H9 (cell line): ENCODE measurements at regions not wholly inside any gene's neighbourhood (a gene's known extent, or its start where the extent isn't known, plus 50 kb on each side); places are given as distances from the start of the nearest gene placed in this dataset.

Experiments used
- DNase-seq: peaks from one replicate; pipeline ENCODE4 v3.0.0-alpha.2; 2017
- H2AFZ ChIP-seq: one replicate; pipeline ENCODE4 v1.6.1; 2013; ENCODE audit warnings: mild to moderate bottlenecking, low read length, control low read depth, moderate library complexity
- H2AK5ac ChIP-seq: 2 replicates; pipeline ENCODE4 v1.6.1; 2013; ENCODE audit warnings: low read length, control low read depth, mixed read lengths; ENCODE audit not compliant: insufficient read length
- H2BK120ac ChIP-seq: one replicate; pipeline ENCODE4 v1.6.1; 2013; ENCODE audit warnings: low read depth, mild to moderate bottlenecking, low read length, control low read depth, inconsistent platforms; ENCODE audit not compliant: poor library complexity, severe bottlenecking
- H2BK12ac ChIP-seq: 2 replicates; pipeline ENCODE4 v1.6.1; 2013; ENCODE audit warnings: low read length, control low read depth, mixed read lengths, low read depth; ENCODE audit not compliant: insufficient read length
- H2BK15ac ChIP-seq: 2 replicates; pipeline ENCODE4 v1.6.1; 2013; ENCODE audit warnings: low read depth, low read length, control low read depth
- H2BK20ac ChIP-seq: one replicate; pipeline ENCODE4 v1.6.1; 2013; ENCODE audit warnings: low read depth, mild to moderate bottlenecking, low read length, control low read depth, inconsistent platforms; ENCODE audit not compliant: poor library complexity, severe bottlenecking
- H2BK5ac ChIP-seq: 2 replicates; pipeline ENCODE4 v1.6.1; 2013; ENCODE audit warnings: low read length, control low read depth, mixed read lengths; ENCODE audit not compliant: insufficient read length
- H3K14ac ChIP-seq: 2 replicates; pipeline ENCODE4 v1.6.1; 2013; ENCODE audit warnings: low read length, control low read depth; ENCODE audit not compliant: insufficient read depth
- H3K18ac ChIP-seq: 2 replicates; pipeline ENCODE4 v1.6.1; 2013; ENCODE audit warnings: low read depth, mild to moderate bottlenecking, mixed read lengths, low read length, control low read depth; ENCODE audit not compliant: insufficient read length
- H3K23ac ChIP-seq: 2 replicates; pipeline ENCODE4 v1.6.1; 2013; ENCODE audit warnings: low read length, control low read depth, mixed read lengths, low read depth; ENCODE audit not compliant: insufficient read length
- H3K23me2 ChIP-seq: 2 replicates; pipeline ENCODE4 v1.6.1; 2013; ENCODE audit warnings: low read depth, mild to moderate bottlenecking, mixed read lengths, low read length, control low read depth; ENCODE audit not compliant: insufficient read length, poor library complexity, severe bottlenecking
- H3K27ac ChIP-seq: 2 replicates; pipeline ENCODE4 v1.5.1; 2013; ENCODE audit warnings: low read length, control low read depth, mixed read lengths, low read depth; ENCODE audit not compliant: insufficient read length
- H3K27me3 ChIP-seq: 2 replicates; pipeline ENCODE4 v1.6.1; 2013; ENCODE audit warnings: low read length, control low read depth, inconsistent platforms; ENCODE audit not compliant: insufficient read depth
- H3K4ac ChIP-seq: 2 replicates; pipeline ENCODE4 v1.6.1; 2013; ENCODE audit warnings: low read depth, mild to moderate bottlenecking, control low read depth, inconsistent platforms, low read length, moderate library complexity
- H3K4me1 ChIP-seq: 2 replicates; pipeline ENCODE4 v1.6.1; 2013; ENCODE audit warnings: low read length, control low read depth, inconsistent platforms; ENCODE audit not compliant: insufficient read depth
- H3K4me2 ChIP-seq: 2 replicates; pipeline ENCODE4 v1.6.1; 2013; ENCODE audit warnings: low read length, control low read depth, mixed read lengths; ENCODE audit not compliant: insufficient read length, insufficient read depth
- H3K56ac ChIP-seq: 2 replicates; pipeline ENCODE4 v1.6.1; 2013; ENCODE audit warnings: low read depth, mild to moderate bottlenecking, mixed read lengths, low read length, control low read depth; ENCODE audit not compliant: insufficient read length
- H3K79me1 ChIP-seq: 2 replicates; pipeline ENCODE4 v1.6.1; 2013; ENCODE audit warnings: low read depth, mild to moderate bottlenecking, moderate library complexity, low read length, control low read depth, inconsistent platforms; ENCODE audit not compliant: insufficient read depth, poor library complexity, severe bottlenecking
- H3K79me2 ChIP-seq: 2 replicates; pipeline ENCODE4 v1.6.1; 2013; ENCODE audit warnings: low read length, control low read depth, inconsistent platforms; ENCODE audit not compliant: insufficient read depth
- H3K9ac ChIP-seq: 2 replicates; pipeline ENCODE4 v1.6.1; 2013; ENCODE audit warnings: low read length, control low read depth, mixed read lengths; ENCODE audit not compliant: insufficient read length; ENCODE audit errors: extremely low read depth
- H3K9me3 ChIP-seq: one replicate; pipeline ENCODE4 v1.6.1; 2013; ENCODE audit warnings: low read depth, low read length, inconsistent platforms; ENCODE audit not compliant: control insufficient read depth
- H3T11ph ChIP-seq: one replicate; pipeline ENCODE4 v1.6.1; 2013; ENCODE audit warnings: mild to moderate bottlenecking, low read length, control low read depth, inconsistent platforms
- H4K20me1 ChIP-seq: one replicate; pipeline ENCODE4 v1.6.1; 2013; ENCODE audit not compliant: control insufficient read depth, insufficient read length, insufficient read depth
- H4K5ac ChIP-seq: 2 replicates; pipeline ENCODE4 v1.6.1; 2013; ENCODE audit warnings: low read depth, mild to moderate bottlenecking, mixed read lengths, low read length, control low read depth; ENCODE audit not compliant: insufficient read length
- H4K8ac ChIP-seq: replicated peaks from 2 replicates; pipeline ENCODE4 v1.6.1; 2013; ENCODE audit warnings: low read length, control low read depth, mixed read lengths, low read depth; ENCODE audit not compliant: insufficient read length
- H4K91ac ChIP-seq: 2 replicates; pipeline ENCODE4 v1.6.1; 2013; ENCODE audit warnings: low read depth, mild to moderate bottlenecking, moderate library complexity, mixed read lengths, low read length, control low read depth; ENCODE audit not compliant: insufficient read length
- H3K27ac Mint-ChIP-seq, 3 experiments: 2 replicates in 2 of 3; 3 replicates in 1 of 3; pipeline ENCODE4 v1.8.0; 2020 to 2021; ENCODE audit warnings: mixed read lengths in 3 of 3, mild to moderate bottlenecking in 1 of 3, moderate library complexity in 1 of 3
- H3K27me3 Mint-ChIP-seq: 2 replicates; pipeline ENCODE4 v1.8.0; 2021; ENCODE audit warnings: low read depth, mild to moderate bottlenecking, moderate library complexity, mixed read lengths
- H3K36me3 Mint-ChIP-seq, 3 experiments: 2 replicates in 2 of 3; 3 replicates in 1 of 3; pipeline ENCODE4 v1.8.0; 2020 to 2021; ENCODE audit warnings: low read depth in 3 of 3, mixed read lengths in 3 of 3; ENCODE audit not compliant: insufficient read depth in 1 of 3
- H3K4me1 Mint-ChIP-seq, 2 experiments: 2 replicates each; pipeline ENCODE4 v1.8.0; 2020; ENCODE audit warnings: mixed read lengths in 2 of 2
- H3K4me3 Mint-ChIP-seq, 2 experiments: 2 replicates in 1 of 2; 3 replicates in 1 of 2; pipeline ENCODE4 v1.8.0; 2020 to 2021; ENCODE audit warnings: mild to moderate bottlenecking in 2 of 2, mixed read lengths in 2 of 2, moderate library complexity in 1 of 2
- H3K9me3 Mint-ChIP-seq, 2 experiments: 2 replicates in 1 of 2; 3 replicates in 1 of 2; pipeline ENCODE4 v1.8.0; 2020; ENCODE audit warnings: mild to moderate bottlenecking in 2 of 2, mixed read lengths in 2 of 2, moderate library complexity in 1 of 2
- WGBS: extraction: QIAGEN DNeasy Blood & Tissue Kit; methylation state at CpG from one replicate; pipeline ENCODE4 v1.1.7; 2013; ENCODE audit warnings: missing lambda C conversion rate, low lambda C conversion rate, mixed read lengths; ENCODE audit not compliant: insufficient read length; ENCODE audit errors: extremely low coverage; 5-methylcytosine and 5-hydroxymethylcytosine counted together
- TF ChIP-seq, protein P1 (sequence below): fragments of 200-600 bp; sonication (generic); conservative IDR thresholded peaks from 3 replicates; pipeline ENCODE4 v1.8.0; 2021; ENCODE audit warnings: antibody characterized with exemption, mild to moderate bottlenecking

GRCh38 chr3:174675406-174675805 is 183.7 kb upstream of the NAALADL2 start:
- Histone ChIP-seq H2BK20ac (no peak overlapping the region), H2AFZ (no peak overlapping the region), H2BK15ac (no peak overlapping the region), H3K23ac (no peak overlapping the region), H3K23me2 (no peaks in the 10 kb centered on the region), H4K8ac (no peak overlapping the region), H3K4me2 (no peak overlapping the region), H3K9me3 (no peaks in the 10 kb centered on the region), H2AK5ac (no peak overlapping the region), H4K91ac (no peak overlapping the region), H4K20me1 (no peaks in the 10 kb centered on the region), H3K27me3 (no peaks in the 10 kb centered on the region), H3K27ac (no peak overlapping the region), H3K56ac (no peak overlapping the region), H2BK5ac (no peak overlapping the region), H3K79me2 (no peaks in the 10 kb centered on the region), H4K5ac (no peak overlapping the region), H3K4me1 (no peaks in the 10 kb centered on the region; the same call in 1 of the 2 replicates), H3K14ac (no peak overlapping the region), H3T11ph (no peak overlapping the region), H3K9ac (no peak overlapping the region), H2BK12ac (no peak overlapping the region), H2BK120ac (no peak overlapping the region), H3K79me1 (no peaks in the 10 kb centered on the region), H3K4ac (no peak overlapping the region), H3K18ac (no peak overlapping the region)
- no peaks in the 10 kb centered on the region for H3K36me3 Mint-ChIP-seq
- H3K27me3 Mint-ChIP-seq: no peaks in the 10 kb centered on the region
- no peak for DNase-seq
- TF ChIP-seq, protein P1, sequence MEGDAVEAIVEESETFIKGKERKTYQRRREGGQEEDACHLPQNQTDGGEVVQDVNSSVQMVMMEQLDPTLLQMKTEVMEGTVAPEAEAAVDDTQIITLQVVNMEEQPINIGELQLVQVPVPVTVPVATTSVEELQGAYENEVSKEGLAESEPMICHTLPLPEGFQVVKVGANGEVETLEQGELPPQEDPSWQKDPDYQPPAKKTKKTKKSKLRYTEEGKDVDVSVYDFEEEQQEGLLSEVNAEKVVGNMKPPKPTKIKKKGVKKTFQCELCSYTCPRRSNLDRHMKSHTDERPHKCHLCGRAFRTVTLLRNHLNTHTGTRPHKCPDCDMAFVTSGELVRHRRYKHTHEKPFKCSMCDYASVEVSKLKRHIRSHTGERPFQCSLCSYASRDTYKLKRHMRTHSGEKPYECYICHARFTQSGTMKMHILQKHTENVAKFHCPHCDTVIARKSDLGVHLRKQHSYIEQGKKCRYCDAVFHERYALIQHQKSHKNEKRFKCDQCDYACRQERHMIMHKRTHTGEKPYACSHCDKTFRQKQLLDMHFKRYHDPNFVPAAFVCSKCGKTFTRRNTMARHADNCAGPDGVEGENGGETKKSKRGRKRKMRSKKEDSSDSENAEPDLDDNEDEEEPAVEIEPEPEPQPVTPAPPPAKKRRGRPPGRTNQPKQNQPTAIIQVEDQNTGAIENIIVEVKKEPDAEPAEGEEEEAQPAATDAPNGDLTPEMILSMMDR: no peak
- no CpG with 5 or more reads among the region's 2 CpGs for WGBS
- H3K9me3 Mint-ChIP-seq: no peaks in the 10 kb centered on the region
- no peak overlapping the region for H3K4me3 Mint-ChIP-seq
- no peak overlapping the region for H3K27ac Mint-ChIP-seq
- H3K4me1 Mint-ChIP-seq: peaks cover 4 to 5% of the 10 kb centered on the region in 2 experiments; a peak in 1 of 4 replicates
